Esophagus muscularis mucosa (tissue), 3 donors: ENCODE measurements at regions not wholly inside any gene's neighbourhood (a gene's known extent, or its start where the extent isn't known, plus 50 kb on each side); places are given as distances from the start of the nearest gene placed in this dataset.

ENCODE experiments used
- CTCF ChIP-seq, 3 experiments: fragments of 200-600 bp in 2 of 3; fragments of 450-650 bp in 1 of 3; sonication (generic) in 2 of 3; IDR thresholded peaks; one replicate each; pipeline ENCODE4 v1.5.1; 2017 to 2019; ENCODE audit warnings: antibody characterized with exemption in 3 of 3, mild to moderate bottlenecking in 2 of 3, moderate library complexity in 1 of 3
- POLR2A ChIP-seq: fragments of 450-650 bp; IDR thresholded peaks from one replicate; pipeline ENCODE4 v1.6.1; 2017; ENCODE audit warnings: antibody characterized with exemption, moderate library complexity, mild to moderate bottlenecking, low read depth
- POLR2AphosphoS5 ChIP-seq, 2 donors: sonication (generic); formaldehyde crosslinking; IDR thresholded peaks; one replicate each; pipeline ENCODE4 v1.6.1; 2017; ENCODE audit warnings: antibody characterized with exemption in 2 of 2

DNA sequence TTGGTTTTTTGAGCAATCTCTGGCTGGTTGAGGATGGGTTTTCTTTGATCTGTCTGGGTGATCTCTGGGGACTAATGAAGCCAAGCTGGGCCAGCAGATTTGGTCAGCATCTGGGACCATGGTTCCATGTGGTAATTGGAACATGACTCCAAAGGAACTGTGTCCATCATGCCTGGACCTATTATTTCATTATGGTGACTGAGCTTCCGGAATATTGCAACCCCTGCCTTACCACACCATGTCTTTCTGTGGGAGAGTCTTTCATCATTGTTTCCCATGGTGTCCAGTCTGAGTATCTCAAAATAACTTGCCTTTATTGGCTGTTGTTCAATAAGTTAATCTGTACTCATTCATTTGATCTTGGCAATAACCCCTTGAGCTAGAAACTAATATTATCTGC is 624.9 kb upstream of the TBX3 start:
- TF ChIP-seq CTCF (IDR thresholded peaks at IDR 0.05) (no peak), POLR2AphosphoS5 (IDR thresholded peaks at IDR 0.05) (no peak), POLR2A (no peak)
